CD4-positive, CD25-positive, alpha-beta regulatory T cell (primary cell): ENCODE measurements at regions not wholly inside any gene's neighbourhood (a gene's known extent, or its start where the extent isn't known, plus 50 kb on each side); places are given as distances from the start of the nearest gene placed in this dataset.
A peak's percentile ranks its signal among the peaks of the same experiment; 100 is the strongest.

Source experiments
- ATAC-seq, 2 donors: fragments of 150-1000 bp; cut with Tn5 transposase; one replicate each; pipeline ENCODE4 v1.10.0; 2021; ENCODE audit warnings: low read depth in 2 of 2, moderate number of reproducible peaks in 2 of 2, moderate library complexity in 1 of 2
- DNase-seq, 3 donors: peaks; one replicate each; pipeline versions ENCODE4 v3.0.0 to v3.0.0-alpha.2; 2012 to 2022; ENCODE audit warnings: mixed read lengths in 1 of 3
- H3K27ac ChIP-seq: one replicate; pipeline ENCODE4 v1.7.0; 2013; ENCODE audit warnings: mild to moderate bottlenecking, low read length; ENCODE audit not compliant: insufficient read depth, poor library complexity, severe bottlenecking
- H3K27me3 ChIP-seq: one replicate; pipeline ENCODE4 v1.7.0; 2013; ENCODE audit warnings: low read length; ENCODE audit not compliant: control insufficient read depth, insufficient read depth
- H3K36me3 ChIP-seq: one replicate; pipeline ENCODE4 v1.7.0; 2013; ENCODE audit warnings: mild to moderate bottlenecking, low read length, moderate library complexity; ENCODE audit not compliant: control insufficient read depth, insufficient read depth
- H3K4me1 ChIP-seq: 2 replicates; pipeline ENCODE4 v1.7.0; 2013; ENCODE audit warnings: mild to moderate bottlenecking, low read length; ENCODE audit not compliant: insufficient read depth, control insufficient read depth, poor library complexity, severe bottlenecking
- H3K4me3 ChIP-seq: one replicate; pipeline ENCODE4 v1.7.0; 2013; ENCODE audit warnings: low read depth, mild to moderate bottlenecking, low read length, moderate library complexity
- H3K9me3 ChIP-seq, 2 experiments: 1 replicate in 1 of 2; 2 replicates in 1 of 2; pipeline ENCODE4 v1.7.0; 2013; ENCODE audit warnings: low read length in 2 of 2, mild to moderate bottlenecking in 1 of 2, moderate library complexity in 1 of 2; ENCODE audit not compliant: control insufficient read depth in 2 of 2
- H3K27ac Mint-ChIP-seq, 3 donors: one replicate each; pipeline ENCODE4 v1.8.0; 2020 to 2022; ENCODE audit warnings: mild to moderate bottlenecking in 3 of 3, mixed read lengths in 3 of 3, moderate library complexity in 2 of 3
- H3K27me3 Mint-ChIP-seq: one replicate; pipeline ENCODE4 v1.8.0; 2022; ENCODE audit warnings: mild to moderate bottlenecking, mixed read lengths
- H3K36me3 Mint-ChIP-seq: one replicate; pipeline ENCODE4 v1.8.0; 2020; ENCODE audit warnings: mixed read lengths
- H3K4me1 Mint-ChIP-seq, 4 donors: one replicate each; pipeline ENCODE4 v1.8.0; 2020 to 2022; ENCODE audit warnings: mixed read lengths in 4 of 4, mild to moderate bottlenecking in 1 of 4
- H3K4me3 Mint-ChIP-seq, 4 donors: one replicate each; pipeline ENCODE4 v1.8.0; 2020 to 2022; ENCODE audit warnings: mild to moderate bottlenecking in 4 of 4, mixed read lengths in 4 of 4, moderate library complexity in 3 of 4
- H3K9me3 Mint-ChIP-seq, 7 donors: one replicate each; pipeline ENCODE4 v1.8.0; 2020 to 2022; ENCODE audit warnings: mixed read lengths in 7 of 7, mild to moderate bottlenecking in 3 of 7, moderate library complexity in 2 of 7

GRCh38 chr14:39762576-39763401, 330.6 kb upstream of the FBXO33 start:
- Mint-ChIP-seq H3K36me3 (no peaks in the 10 kb centered on the region), H3K4me3 (peak overlapping the region in 2 of 4 donors; percentile 23 to 25), H3K27ac (no peak overlapping the region), H3K4me1 (peaks cover 0 to 5% (median 4%) of the 10 kb centered on the region in 4 donors), H3K9me3 (peaks cover 0 to 12% (median 4%) of the 10 kb centered on the region in 7 donors), H3K27me3 (no peaks in the 10 kb centered on the region)
- Histone ChIP-seq H3K4me3 (no peak overlapping the region), H3K36me3 (no peaks in the 10 kb centered on the region), H3K4me1 (no peaks in the 10 kb centered on the region), H3K9me3 (no peaks in the 10 kb centered on the region), H3K27ac (no peak overlapping the region), H3K27me3 (no peaks in the 10 kb centered on the region)
- DNase-seq (peak in 1 of 3 donors; percentile 0), ATAC-seq (peak in 1 of 2 donors; percentile 31)

GRCh38 chr14:39755269-39755878, 323.1 kb upstream of the FBXO33 start:
- no peaks in the 10 kb centered on the region for H3K27me3 ChIP-seq
- H3K9me3 ChIP-seq = no peaks in the 10 kb centered on the region
- no peaks in the 10 kb centered on the region for H3K4me1 ChIP-seq
- peaks cover 1 to 5% (median 2%) of the 10 kb centered on the region in 7 donors for H3K9me3 Mint-ChIP-seq
- no peak overlapping the region for H3K27ac ChIP-seq
- DNase-seq (no peak), ATAC-seq (no peak)
- no peaks in the 10 kb centered on the region for H3K27me3 Mint-ChIP-seq
- H3K36me3 Mint-ChIP-seq = no peaks in the 10 kb centered on the region
- no peak overlapping the region for H3K4me3 Mint-ChIP-seq
- H3K27ac Mint-ChIP-seq = no peak overlapping the region
- no peaks in the 10 kb centered on the region for H3K4me1 Mint-ChIP-seq
- H3K4me3 ChIP-seq = no peak overlapping the region
- H3K36me3 ChIP-seq = no peaks in the 10 kb centered on the region

GRCh38 chr14:39740454-39740853, 308.2 kb upstream of the FBXO33 start:
- Histone ChIP-seq H3K4me3 (no peak overlapping the region), H3K27ac (no peak overlapping the region), H3K36me3 (no peaks in the 10 kb centered on the region), H3K4me1 (no peaks in the 10 kb centered on the region), H3K9me3 (peaks cover 0 to 2% of the 10 kb centered on the region in 2 experiments), H3K27me3 (no peaks in the 10 kb centered on the region)
- no peaks in the 10 kb centered on the region for H3K27me3 Mint-ChIP-seq
- peaks cover 0 to 15% (median 2%) of the 10 kb centered on the region in 7 donors for H3K9me3 Mint-ChIP-seq
- H3K4me3 Mint-ChIP-seq = no peak overlapping the region
- no peak for ATAC-seq
- no peaks in the 10 kb centered on the region for H3K36me3 Mint-ChIP-seq
- DNase-seq = no peak
- no peaks in the 10 kb centered on the region for H3K4me1 Mint-ChIP-seq
- H3K27ac Mint-ChIP-seq = no peak overlapping the region

DNA sequence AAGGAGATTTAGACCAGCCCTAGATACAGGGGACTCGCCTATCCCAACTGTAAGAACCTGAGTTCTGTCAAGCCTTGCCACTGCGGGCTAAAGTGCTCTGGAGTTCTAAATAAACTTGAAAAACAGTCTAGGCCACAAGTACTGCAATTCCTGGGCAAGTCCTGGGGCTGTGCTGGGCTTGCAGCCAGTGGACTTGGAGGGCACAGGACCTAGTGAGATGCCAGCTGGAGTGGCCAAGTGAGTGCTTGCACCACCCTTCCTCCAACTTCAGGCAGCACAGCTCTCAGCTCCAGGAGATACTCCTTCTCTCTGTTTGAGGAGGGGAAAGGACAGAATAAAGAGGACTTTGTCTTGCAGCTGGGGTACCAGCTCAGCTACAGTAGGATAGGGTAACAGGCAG, 307.6 kb upstream of the FBXO33 start:
- H3K36me3 ChIP-seq = no peaks in the 10 kb centered on the region
- no peaks in the 10 kb centered on the region for H3K4me1 ChIP-seq
- DNase-seq (no peak), ATAC-seq (no peak)
- no peak overlapping the region for H3K27ac Mint-ChIP-seq
- H3K9me3 ChIP-seq = peaks cover 0 to 2% of the 10 kb centered on the region in 2 experiments
- H3K4me3 ChIP-seq = no peak overlapping the region
- H3K27ac ChIP-seq = no peak overlapping the region
- H3K4me1 Mint-ChIP-seq = no peaks in the 10 kb centered on the region
- H3K9me3 Mint-ChIP-seq = peaks cover 0 to 15% (median 2%) of the 10 kb centered on the region in 7 donors
- H3K4me3 Mint-ChIP-seq = no peak overlapping the region
- H3K36me3 Mint-ChIP-seq = no peaks in the 10 kb centered on the region
- H3K27me3 Mint-ChIP-seq = no peaks in the 10 kb centered on the region
- no peaks in the 10 kb centered on the region for H3K27me3 ChIP-seq

- no peaks in the 10 kb centered on the region for H3K4me1 Mint-ChIP-seq
- DNase-seq = no peak
- H3K27ac Mint-ChIP-seq = no peak overlapping the region
- H3K27me3 Mint-ChIP-seq = no peaks in the 10 kb centered on the region
- ATAC-seq = no peak
- no peak overlapping the region for H3K4me3 Mint-ChIP-seq
- H3K27me3 ChIP-seq = no peaks in the 10 kb centered on the region
- H3K27ac ChIP-seq = no peak overlapping the region
- no peaks in the 10 kb centered on the region for H3K36me3 ChIP-seq
- peaks cover 0 to 11% of the 10 kb centered on the region in 2 experiments for H3K9me3 ChIP-seq
- no peaks in the 10 kb centered on the region for H3K4me1 ChIP-seq
- peaks cover 0 to 13% (median 2%) of the 10 kb centered on the region in 7 donors for H3K9me3 Mint-ChIP-seq
- H3K4me3 ChIP-seq = no peak overlapping the region
- no peaks in the 10 kb centered on the region for H3K36me3 Mint-ChIP-seq
Measured at GRCh38 chr14:39734306-39734705, 302.1 kb upstream of the FBXO33 start.

- Histone ChIP-seq H3K9me3 (peaks cover 0 to 11% of the 10 kb centered on the region in 2 experiments), H3K4me1 (no peaks in the 10 kb centered on the region), H3K4me3 (no peak overlapping the region), H3K27me3 (no peaks in the 10 kb centered on the region), H3K27ac (no peak overlapping the region), H3K36me3 (no peaks in the 10 kb centered on the region)
- no peak for DNase-seq
- Mint-ChIP-seq H3K27ac (no peak overlapping the region), H3K36me3 (no peaks in the 10 kb centered on the region), H3K4me3 (no peak overlapping the region), H3K9me3 (peaks cover 0 to 18% (median 3%) of the 10 kb centered on the region in 7 donors), H3K27me3 (no peaks in the 10 kb centered on the region), H3K4me1 (no peaks in the 10 kb centered on the region)
- no peak for ATAC-seq
Measured at GRCh38 chr14:39733741-39734140, 301.5 kb upstream of the FBXO33 start.

- H3K27ac Mint-ChIP-seq = no peak overlapping the region
Measured at GRCh38 chr14:39731912-39732311, 299.7 kb upstream of the FBXO33 start.

More at GRCh38 chr14:39731912-39732311, 299.7 kb upstream of the FBXO33 start:
- no peaks in the 10 kb centered on the region for H3K27me3 Mint-ChIP-seq
- Histone ChIP-seq H3K27me3 (no peaks in the 10 kb centered on the region), H3K36me3 (no peaks in the 10 kb centered on the region), H3K27ac (no peak overlapping the region), H3K4me1 (no peaks in the 10 kb centered on the region), H3K9me3 (peaks cover 0 to 11% of the 10 kb centered on the region in 2 experiments), H3K4me3 (no peak overlapping the region)
- no peak overlapping the region for H3K4me3 Mint-ChIP-seq
- peaks cover 0 to 15% (median 3%) of the 10 kb centered on the region in 7 donors for H3K9me3 Mint-ChIP-seq
- DNase-seq (peak in 1 of 3 donors; percentile 0), ATAC-seq (no peak)
- no peaks in the 10 kb centered on the region for H3K36me3 Mint-ChIP-seq
- no peaks in the 10 kb centered on the region for H3K4me1 Mint-ChIP-seq
